Pancreas (tissue), 10 donors: ENCODE measurements at regions not wholly inside any gene's neighbourhood (a gene's known extent, or its start where the extent isn't known, plus 50 kb on each side); places are given as distances from the start of the nearest gene placed in this dataset.
"Not testable (repeated sequence)": the region's sequence is repeated elsewhere in the genome, so short reads cannot be mapped to it uniquely, and the experiment has no call there.

Source experiments
- ATAC-seq, 4 donors: fragments of 200-7000 bp; cut with Tn5 transposase; one replicate each; pipeline versions ENCODE4 v1.8.0 to v1.9.1; 2020; ENCODE audit warnings: mild to moderate bottlenecking in 4 of 4, moderate library complexity in 4 of 4
- DNase-seq, 6 donors: peaks; one replicate each; pipeline ENCODE4 v3.0.0-alpha.2; 2020
- FAIRE-seq: peaks from 2 replicates; lab custom pipeline; 2012; peaks lifted over from hg19 to GRCh38; lab: Jason Lieb, UNC
- H3K27ac ChIP-seq, 4 donors: fragments of 200-600 bp; sonication (generic); 1 replicate in 3 of 4; 2 replicates in 1 of 4; pipeline versions ENCODE4 v1.5.0 to v1.8.0; 2020
- H3K27me3 ChIP-seq, 4 donors: fragments of 200-600 bp; one replicate each; pipeline ENCODE4 v1.8.0; 2021
- H3K36me3 ChIP-seq, 3 donors: fragments of 200-600 bp; sonication (generic) in 1 of 3; one replicate each; pipeline versions ENCODE4 v1.5.0 to v1.8.0; 2020 to 2021
- H3K4me1 ChIP-seq, 3 donors: fragments of 200-600 bp; one replicate each; pipeline ENCODE4 v1.8.0; 2021
- H3K4me3 ChIP-seq, 4 donors: fragments of 200-600 bp; sonication (generic) in 2 of 4; one replicate each; pipeline versions ENCODE4 v1.5.0 to v1.8.0; 2020 to 2021
- H3K9me3 ChIP-seq, 4 donors: fragments of 200-600 bp; one replicate each; pipeline ENCODE4 v1.8.0; 2021
- WGBS, 2 donors: extraction: QIAGEN DNeasy Blood & Tissue Kit; methylation state at CpG; one replicate each; pipeline ENCODE4 v1.1.7; 2013; 5-methylcytosine and 5-hydroxymethylcytosine counted together
- intact Hi-C, 3 donors: fragments of 100-400 bp; cut with DNase I; formaldehyde crosslinking; loops; one replicate each; pipeline versions ENCODE4 v1.11.1 to v1.14.2; 2022
- donor health status: healthy with polysubstance abuse.
- donor health status: DM: no; HTN: no; CAD: no; lungs with moderate emphysema.
- donor health status: DM: no; HTN: no; CAD: no.
- donor health status: control.
- donor health status: control.
- donor health status: Bipolar disorder and iron deficiency.
- donor health status: DM: yes; HTN: yes; CAD: no.
- donor health status: DM: no; HTN: no; CAD: no.
- donor health status: DM: no; HTN: no; CAD: no.
- donor health status: DM: yes; HTN: yes; CAD: no.

DNA sequence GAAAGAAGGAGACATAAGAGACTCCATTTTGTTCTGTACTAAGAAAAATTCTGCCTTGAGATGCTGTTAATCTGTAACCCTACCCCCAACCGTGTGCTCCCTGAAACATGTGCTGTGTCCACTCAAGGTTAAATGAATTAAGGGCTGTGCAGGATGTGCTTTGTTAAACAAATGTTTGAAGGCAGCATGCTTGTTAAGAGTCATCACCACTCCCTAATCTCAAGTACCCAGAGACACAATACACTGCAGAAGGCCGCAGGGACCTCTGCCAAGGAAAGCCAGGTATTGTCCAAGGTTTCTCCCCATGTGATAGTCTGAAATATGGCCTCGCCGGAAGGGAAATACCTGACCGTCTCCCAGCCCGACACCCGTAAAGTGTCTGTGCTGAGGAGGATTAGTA, 152.4 kb upstream of the NOTCH2NLA start:
- 21 to 26% methylated on average over 2 to 4 of the region's 7 CpGs for WGBS, 2 donors
- H3K27ac ChIP-seq, DNase-seq, ATAC-seq, H3K4me3 ChIP-seq, H3K27me3 ChIP-seq, FAIRE-seq, intact Hi-C loops, H3K36me3 ChIP-seq, H3K4me1 ChIP-seq, H3K9me3 ChIP-seq: not testable (repeated sequence)

DNA sequence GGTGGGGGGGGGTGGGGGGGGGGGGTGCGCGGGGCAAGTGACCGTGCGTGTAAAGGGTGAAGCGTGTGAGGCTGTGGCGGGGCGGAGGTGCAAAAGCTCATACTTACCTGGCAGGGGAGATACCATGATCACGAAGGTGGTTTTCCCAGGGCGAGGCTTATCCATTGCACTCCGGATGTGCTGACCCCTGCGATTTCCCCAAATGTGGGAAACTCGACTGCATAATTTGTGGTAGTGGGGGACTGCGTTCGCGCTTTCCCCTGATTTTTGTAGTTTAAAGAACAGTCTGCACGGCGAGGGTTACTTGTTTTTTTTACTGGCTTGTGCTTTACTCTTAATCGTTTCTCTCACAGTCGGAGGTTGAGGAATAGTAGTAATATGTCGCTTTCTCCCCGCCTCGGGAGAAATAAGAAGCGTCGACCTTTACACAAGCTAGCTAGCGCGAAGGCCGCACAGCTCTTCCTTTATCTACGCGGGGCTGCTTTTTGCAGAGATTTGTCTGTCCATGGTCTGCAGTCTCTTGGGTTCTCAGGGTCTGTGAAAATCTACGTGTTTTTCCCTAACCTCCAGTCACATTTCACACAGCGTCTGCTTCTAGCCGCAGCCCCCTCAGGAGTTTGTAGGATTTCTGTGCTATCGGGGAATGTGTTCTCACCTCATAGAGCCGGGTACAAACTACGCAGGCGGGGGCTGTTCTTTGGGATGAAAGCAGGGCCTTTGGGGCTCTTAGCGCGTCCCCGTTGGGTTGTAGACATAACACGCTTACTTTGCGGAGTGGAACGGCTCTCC, 148.1 kb upstream of the NOTCH2NLA start:
- H3K27ac ChIP-seq: peak overlapping the region; percentile 80 to 94 (median 86)
- H3K36me3 ChIP-seq, H3K4me1 ChIP-seq, intact Hi-C loops, H3K27me3 ChIP-seq, FAIRE-seq, H3K9me3 ChIP-seq: not testable (repeated sequence)
- H3K4me3 ChIP-seq: peak overlapping the region in 2 of 4 donors; percentile 31 to 33
- DNase-seq: peak; percentile 50 to 80 (median 73)
- peak; percentile 79 to 94 (median 86) for ATAC-seq
- 0 to 1% methylated on average over 34 to 42 of the region's 42 CpGs for WGBS, 2 donors

DNA sequence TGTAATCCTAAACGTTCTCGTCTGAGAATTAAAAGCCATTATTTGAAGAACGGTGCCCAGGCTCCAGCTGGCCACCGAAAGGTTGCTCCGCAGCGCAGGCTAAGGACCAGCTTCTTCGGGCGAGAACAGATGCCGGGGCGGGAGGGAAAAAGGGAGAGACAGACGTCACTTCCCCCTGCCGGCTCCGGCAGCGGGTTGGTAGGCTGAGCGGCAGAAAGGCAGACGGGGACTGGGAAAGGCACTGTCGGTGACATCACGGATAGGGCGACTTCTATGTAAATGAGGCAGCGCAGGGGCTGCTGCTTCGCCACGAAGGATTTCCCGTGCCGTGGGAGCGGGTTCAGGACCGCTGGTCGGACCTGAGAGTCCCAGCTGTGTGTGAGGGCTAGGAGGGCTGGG, 147.5 kb upstream of the NOTCH2NLA start:
- H3K9me3 ChIP-seq, intact Hi-C loops, H3K27me3 ChIP-seq, H3K36me3 ChIP-seq, H3K4me1 ChIP-seq, FAIRE-seq: not testable (repeated sequence)
- Histone ChIP-seq H3K4me3 (peak overlapping the region in 2 of 4 donors; percentile 20 to 26), H3K27ac (peak overlapping the region; percentile 17 to 94 (median 50))
- ATAC-seq (peak; percentile 74 to 84 (median 82)), DNase-seq (peak; percentile 83 to 92 (median 89))
- WGBS, 2 donors: 0% methylated on average over 13 to 27 of the region's 27 CpGs

DNA sequence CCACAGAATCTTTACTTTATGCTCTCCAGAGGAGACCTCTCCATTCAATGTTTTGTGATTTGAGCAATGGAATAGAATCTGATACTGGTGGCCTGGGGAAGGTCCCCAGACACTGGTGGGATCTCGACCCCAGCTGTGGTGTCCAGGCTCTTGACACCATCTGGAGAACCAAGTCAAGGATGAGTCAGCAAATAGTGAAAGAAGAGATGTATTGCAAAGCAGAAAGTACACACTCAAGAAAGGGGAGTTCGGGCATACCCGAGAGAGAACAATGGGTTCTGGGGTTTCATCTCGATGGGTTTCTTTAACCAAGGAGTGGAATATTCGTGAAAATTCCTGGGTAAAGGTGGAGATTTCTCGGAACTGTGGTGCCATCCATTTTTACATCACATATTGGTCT, 146.3 kb upstream of the NOTCH2NLA start:
- FAIRE-seq, H3K4me3 ChIP-seq, H3K9me3 ChIP-seq, ATAC-seq, H3K4me1 ChIP-seq, H3K36me3 ChIP-seq, intact Hi-C loops, H3K27ac ChIP-seq, H3K27me3 ChIP-seq, DNase-seq: not testable (repeated sequence)
- 94% methylated on average over 6 of the region's 6 CpGs for whole genome bisulfite sequencing, 2 donors

DNA sequence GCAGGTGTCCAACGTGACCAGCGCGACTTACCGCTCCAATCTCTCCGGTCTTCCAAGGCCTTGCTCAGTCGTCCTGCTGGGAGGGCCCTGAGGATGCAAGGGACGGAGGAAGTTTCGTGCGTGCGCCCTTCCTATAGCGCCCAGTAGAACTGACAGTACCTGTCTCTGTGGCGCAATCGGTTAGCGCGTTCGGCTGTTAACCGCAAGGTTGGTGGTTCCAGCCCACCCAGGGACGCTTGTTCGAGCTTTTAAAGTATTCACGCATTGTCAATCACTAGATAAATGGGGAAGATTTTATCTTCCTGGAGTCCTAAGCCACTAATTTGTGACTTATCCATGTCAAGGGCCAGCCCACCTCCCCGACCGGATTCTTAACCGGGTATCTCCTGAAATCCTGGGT, 141.1 kb upstream of the NOTCH2NLA start:
- ATAC-seq, H3K36me3 ChIP-seq, H3K27me3 ChIP-seq, intact Hi-C loops, H3K9me3 ChIP-seq, FAIRE-seq, H3K4me1 ChIP-seq: not testable (repeated sequence)
- peak overlapping the region in 1 of 4 donors; percentile 35 for H3K4me3 ChIP-seq
- WGBS, 2 donors: 1% methylated on average over 15 to 20 of the region's 23 CpGs
- DNase-seq: peak in 4 of 6 donors; percentile 31 to 62 (median 44)
- H3K27ac ChIP-seq: peak overlapping the region in 3 of 4 donors; percentile 18 to 55 (median 54)

DNA sequence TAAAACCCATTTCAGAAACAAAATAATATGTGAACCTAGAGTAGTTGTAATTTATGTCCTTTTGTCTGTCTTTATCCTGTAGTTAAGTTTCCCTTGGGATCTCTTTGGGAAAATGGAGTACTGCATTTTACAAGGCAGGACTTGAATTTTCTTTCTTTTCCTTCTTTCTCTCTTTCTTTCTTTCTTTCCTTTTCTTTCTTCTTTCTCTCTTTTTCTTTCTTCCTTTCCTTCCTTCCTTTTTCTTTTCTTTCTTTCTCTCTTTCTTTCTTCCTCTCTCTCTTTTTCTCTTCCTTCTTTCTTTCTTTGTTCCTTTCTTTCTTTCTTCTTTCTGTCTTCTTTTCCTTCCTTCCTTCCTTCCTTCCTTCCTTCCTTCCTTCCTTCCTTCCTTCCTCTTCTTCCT, 126.6 kb upstream of the NOTCH2NLA start:
- H3K36me3 ChIP-seq, H3K27me3 ChIP-seq, DNase-seq, FAIRE-seq, ATAC-seq, H3K27ac ChIP-seq, H3K4me1 ChIP-seq, intact Hi-C loops, H3K4me3 ChIP-seq, H3K9me3 ChIP-seq: not testable (repeated sequence)

DNA sequence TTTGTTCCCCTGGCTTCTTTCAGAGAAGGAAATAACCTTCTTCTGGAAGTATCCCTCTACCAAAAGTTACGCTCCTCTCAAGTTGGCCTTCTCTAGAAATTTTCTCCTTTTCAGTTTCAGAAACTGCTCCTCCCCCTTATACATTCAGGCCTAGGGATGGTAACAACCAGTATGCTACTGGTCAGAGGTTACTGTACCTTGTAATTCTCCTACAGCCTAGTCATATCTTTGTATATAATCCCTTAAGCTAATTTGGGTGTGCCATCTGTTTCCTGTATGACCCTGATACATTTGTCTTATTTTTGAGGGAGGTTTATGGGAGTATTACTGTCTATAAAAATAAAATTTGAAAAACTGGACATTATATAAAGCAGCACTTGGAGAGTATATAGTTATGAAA, 98.0 kb upstream of the NOTCH2NLA start:
- H3K4me3 ChIP-seq, DNase-seq, H3K4me1 ChIP-seq, FAIRE-seq, H3K27me3 ChIP-seq, H3K36me3 ChIP-seq, H3K27ac ChIP-seq, ATAC-seq, H3K9me3 ChIP-seq, intact Hi-C loops: not testable (repeated sequence)
- WGBS, 2 donors: 100% methylated on average over 1 of the region's 1 CpG; no CpG with 5 or more reads in 1 of the 2 donors

DNA sequence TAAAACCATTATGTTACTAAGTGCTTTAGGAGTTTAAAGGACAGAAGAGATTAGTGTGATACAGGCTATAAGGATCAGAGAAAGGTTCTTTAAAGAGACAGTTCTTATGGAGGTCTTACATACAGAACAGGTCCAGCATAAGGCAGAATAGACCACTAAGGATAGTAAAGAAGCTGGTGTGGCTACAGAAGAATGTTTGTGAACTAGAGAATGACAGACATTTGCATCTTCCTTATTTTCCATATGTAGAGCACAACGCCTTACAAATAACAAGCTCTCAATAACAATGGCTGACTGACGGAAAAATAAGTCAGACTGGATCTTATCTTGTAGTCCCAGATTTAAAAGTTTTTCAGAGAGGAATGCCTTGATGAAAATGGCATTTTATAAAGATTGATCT, 95.6 kb upstream of the NOTCH2NLA start:
- H3K4me3 ChIP-seq, DNase-seq, FAIRE-seq, ATAC-seq, H3K4me1 ChIP-seq, H3K9me3 ChIP-seq, intact Hi-C loops, H3K27me3 ChIP-seq, H3K36me3 ChIP-seq, H3K27ac ChIP-seq: not testable (repeated sequence)
- WGBS, 2 donors: 100% methylated on average over 1 of the region's 2 CpGs; no CpG with 5 or more reads in 1 of the 2 donors

DNA sequence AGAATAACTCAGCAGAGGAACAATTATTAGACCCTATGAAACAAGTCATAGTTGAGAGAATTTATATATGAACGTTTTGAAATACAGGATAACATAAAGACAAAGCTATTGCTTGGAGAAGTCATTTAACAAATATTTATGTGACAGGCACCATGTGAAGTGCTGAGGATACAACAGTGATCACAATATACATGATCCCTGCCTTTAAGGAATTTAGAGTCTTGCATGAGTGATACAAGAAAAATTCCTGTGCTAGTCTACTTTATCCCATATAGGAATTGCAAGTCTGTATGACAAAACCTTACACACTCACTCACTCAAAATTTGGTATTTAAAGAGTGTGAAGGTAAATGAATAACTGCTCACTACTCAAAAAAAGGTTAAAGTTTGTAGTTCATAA, 94.5 kb upstream of the NOTCH2NLA start:
- ATAC-seq, H3K36me3 ChIP-seq, intact Hi-C loops, DNase-seq, H3K4me3 ChIP-seq, H3K4me1 ChIP-seq, H3K27me3 ChIP-seq, FAIRE-seq, H3K27ac ChIP-seq, H3K9me3 ChIP-seq: not testable (repeated sequence)
- WGBS, 2 donors: no CpG with 5 or more reads among the region's 1 CpG

DNA sequence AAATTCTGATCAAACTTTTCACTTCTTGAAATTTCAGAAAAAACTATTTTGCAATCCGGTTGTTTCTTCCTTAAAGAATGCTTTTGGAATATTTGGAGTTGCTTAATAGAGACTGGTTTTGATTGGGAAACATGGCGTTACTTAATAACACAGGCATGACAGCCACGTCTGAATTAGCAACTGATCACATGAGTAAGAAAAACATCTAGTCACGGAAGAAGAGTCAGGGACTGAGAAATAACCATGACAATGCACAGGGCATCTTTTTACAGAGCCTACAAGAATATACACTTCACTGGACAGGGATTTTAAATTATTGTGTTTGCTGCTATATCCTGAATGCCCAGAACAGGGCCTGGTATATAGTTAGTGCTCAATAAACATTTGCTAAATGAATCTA, 94.1 kb upstream of the NOTCH2NLA start:
- intact Hi-C loops, H3K36me3 ChIP-seq: not testable (repeated sequence)

DNA sequence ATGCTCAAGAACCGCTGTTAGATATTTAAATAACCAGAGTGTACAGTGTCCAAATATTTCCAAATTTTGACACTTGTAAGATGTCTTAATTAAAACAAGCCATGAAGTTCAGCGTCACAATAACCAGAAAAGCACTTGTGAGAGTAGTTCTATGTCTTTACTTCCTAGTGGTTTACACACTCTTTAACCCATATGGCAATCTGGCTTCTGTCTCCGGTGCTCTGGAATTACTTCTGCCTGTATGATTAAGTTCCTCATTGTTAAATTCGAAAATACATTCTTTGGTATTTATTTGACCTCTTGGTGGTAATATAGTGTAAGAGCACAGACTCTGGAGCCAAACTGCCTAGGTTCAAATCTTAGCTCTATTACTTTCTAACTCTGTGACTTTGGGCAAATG, 89.9 kb upstream of the NOTCH2NLA start:
- peak in 1 of 4 donors; percentile 22 for ATAC-seq
- H3K27me3 ChIP-seq, H3K9me3 ChIP-seq, H3K36me3 ChIP-seq, FAIRE-seq, H3K27ac ChIP-seq, DNase-seq, intact Hi-C loops, H3K4me3 ChIP-seq, H3K4me1 ChIP-seq: not testable (repeated sequence)
- 95 to 99% methylated on average over 1 of the region's 4 CpGs for WGBS, 2 donors

More for the DNA sequence above, 94.1 kb upstream of the NOTCH2NLA start:
- 65 to 100% methylated on average over 1 of the region's 4 CpGs for WGBS, 2 donors
- peak in 3 of 4 donors; percentile 59 to 90 (median 77) for ATAC-seq
- H3K4me1 ChIP-seq, H3K27me3 ChIP-seq, H3K9me3 ChIP-seq, H3K4me3 ChIP-seq, FAIRE-seq, H3K27ac ChIP-seq, DNase-seq: not testable (repeated sequence)

DNA sequence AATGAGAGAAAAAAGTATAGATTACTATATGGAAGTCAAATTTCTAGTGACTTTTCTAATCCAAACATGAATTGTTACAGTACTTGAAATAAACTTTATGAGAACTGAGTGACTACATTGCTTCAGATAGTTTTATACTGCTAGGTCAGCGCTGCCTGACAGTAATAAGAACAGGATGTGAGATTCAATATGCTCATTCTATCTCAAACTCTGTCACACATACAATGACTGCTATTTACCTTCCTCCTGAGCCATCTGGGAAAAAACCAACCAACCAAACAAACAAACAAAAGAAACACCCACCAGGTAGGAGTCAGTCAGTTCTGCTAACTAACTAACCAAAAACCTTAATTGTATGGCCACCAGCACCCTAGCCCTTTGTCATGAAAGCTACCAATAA, 89.0 kb upstream of the NOTCH2NLA start:
- H3K27ac ChIP-seq, H3K27me3 ChIP-seq, H3K36me3 ChIP-seq, H3K4me3 ChIP-seq, DNase-seq, H3K9me3 ChIP-seq, ATAC-seq, intact Hi-C loops, FAIRE-seq, H3K4me1 ChIP-seq: not testable (repeated sequence)
- WGBS, 2 donors: 93 to 94% methylated on average over 1 of the region's 1 CpG
